Stimulated activated naive CD4-positive, alpha-beta T cell (primary cell): ENCODE measurements at regions not wholly inside any gene's neighbourhood (a gene's known extent, or its start where the extent isn't known, plus 50 kb on each side); places are given as distances from the start of the nearest gene placed in this dataset.

ENCODE experiments used
- DNase-seq, 6 experiments: peaks; one replicate each; lab custom pipeline; 2025; lab: John Stamatoyannopoulos, UW

GRCh38 chr22:48785792-48786678, 1041.6 kb downstream of the BRD1 start:
- DNase-seq, result no peak

DNA sequence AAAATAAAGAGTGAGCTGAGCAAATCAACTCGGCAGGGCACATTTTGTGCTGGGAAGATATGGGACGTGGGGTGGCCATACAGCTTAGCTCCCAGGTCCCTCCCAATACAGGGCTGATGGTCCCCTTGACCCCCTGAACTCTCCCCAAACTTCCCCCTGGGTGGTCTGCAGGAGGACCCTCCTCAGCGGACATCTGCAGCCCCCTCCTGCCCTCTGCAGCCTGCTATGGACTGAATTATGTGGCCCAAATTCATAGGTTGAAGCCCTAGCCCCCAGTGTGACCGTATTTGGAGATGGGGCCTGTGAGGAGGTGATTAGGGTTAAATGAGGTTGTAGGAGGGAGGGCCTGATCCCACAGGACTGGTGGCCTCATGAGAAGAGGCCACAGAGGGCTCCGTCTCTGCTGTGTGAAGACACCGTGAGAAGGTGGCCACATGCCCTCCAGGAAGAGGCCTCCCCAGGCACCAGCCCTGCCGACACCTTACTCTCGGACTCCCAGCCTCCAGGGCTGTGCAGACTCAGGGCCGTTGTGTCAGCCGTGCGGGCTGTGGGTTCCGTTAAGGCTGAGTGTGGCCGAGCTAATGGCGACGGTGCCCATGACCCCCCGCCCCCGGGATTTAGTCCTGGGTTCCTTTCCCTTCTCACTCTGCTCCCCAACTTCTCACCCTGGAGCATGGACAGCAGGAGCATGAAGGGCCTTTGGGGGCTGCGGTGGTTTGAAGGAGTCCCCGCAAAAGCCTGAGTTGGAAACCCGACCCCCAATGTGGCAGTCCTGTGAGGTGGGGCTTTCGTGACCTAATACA, 1042.8 kb downstream of the BRD1 start:
- no peak for DNase-seq

- no peak for DNase-seq
Observed at GRCh38 chr22:48783821-48784266, 1043.8 kb downstream of the BRD1 start.

DNA sequence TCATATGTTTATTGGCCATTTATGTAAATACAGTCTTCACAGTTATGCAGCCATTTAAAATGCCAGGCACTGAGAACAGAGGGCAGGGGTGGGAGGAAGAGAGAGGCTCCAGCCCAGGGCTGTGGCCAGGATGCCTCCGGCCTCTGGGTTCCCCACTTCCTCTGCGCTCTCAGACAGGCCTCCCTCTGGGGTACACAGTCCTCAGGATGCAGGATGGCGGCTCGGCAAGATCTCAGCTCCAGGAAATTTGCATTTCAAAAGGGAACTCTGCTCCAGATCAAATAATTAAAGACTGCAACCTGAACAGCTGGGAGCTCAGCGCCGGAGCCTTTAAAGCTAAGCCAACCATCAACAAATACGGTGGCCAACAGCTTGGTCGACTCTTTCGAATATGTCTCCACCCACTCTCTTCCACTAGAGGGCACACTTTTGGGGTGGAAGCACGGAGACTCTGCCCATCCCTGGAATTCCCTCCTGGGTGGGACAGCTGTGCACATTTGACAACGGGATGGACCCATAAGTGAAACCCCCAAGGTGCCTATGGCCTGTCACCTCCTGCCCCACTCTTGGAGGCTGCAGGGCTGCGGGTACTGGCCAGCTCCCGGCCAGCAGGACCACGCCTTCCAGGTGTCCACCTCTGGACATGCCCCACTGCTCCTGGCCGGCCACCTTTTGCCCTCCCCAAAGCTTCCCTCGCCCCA, 1044.7 kb downstream of the BRD1 start:
- no peak for DNase-seq

DNA sequence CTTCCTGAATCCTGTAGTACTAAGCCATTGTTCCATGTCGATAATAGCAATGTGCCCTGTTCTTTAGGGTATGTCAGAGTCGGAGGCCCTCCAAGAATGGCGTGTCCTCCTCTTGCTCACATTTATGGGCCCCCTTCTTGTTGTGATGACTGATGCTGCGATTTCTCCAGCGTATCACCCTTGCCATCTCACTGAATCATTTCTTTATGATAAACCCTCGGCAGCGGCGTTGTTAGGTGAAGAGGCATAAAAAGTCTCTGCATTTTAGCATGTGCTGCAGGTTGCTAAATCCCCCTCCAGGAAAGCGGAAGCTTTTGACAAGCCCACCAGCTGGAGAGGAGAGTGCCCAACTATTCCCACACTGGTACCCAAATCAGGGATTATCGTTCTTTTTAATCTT, 1045.3 kb downstream of the BRD1 start:
- DNase-seq, result no peak

- DNase-seq, result no peak
Observed at GRCh38 chr22:48781868-48782267, 1045.8 kb downstream of the BRD1 start.

DNA sequence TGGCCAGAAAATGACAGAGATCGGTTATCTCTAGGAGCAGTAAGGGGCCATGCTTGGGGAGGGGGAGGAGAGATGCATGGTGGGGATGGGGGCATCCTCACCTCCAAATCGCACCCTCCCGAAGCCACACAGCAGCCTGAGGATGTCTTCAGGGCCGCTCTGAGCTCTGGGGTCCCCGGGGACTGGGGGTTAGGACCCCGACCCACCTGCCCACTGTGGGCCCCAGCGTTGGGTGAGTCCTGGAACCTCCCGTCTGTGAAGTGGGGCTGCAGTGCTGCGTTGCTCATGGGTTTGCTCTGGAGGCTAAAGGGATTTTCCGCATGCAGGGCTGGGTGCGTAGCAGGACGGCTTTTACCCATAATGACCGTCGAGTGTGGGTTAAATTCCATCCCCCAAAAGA, 1046.3 kb downstream of the BRD1 start:
- DNase-seq, result no peak

GRCh38 chr22:48780597-48781277, 1046.9 kb downstream of the BRD1 start:
- no peak for DNase-seq

DNA sequence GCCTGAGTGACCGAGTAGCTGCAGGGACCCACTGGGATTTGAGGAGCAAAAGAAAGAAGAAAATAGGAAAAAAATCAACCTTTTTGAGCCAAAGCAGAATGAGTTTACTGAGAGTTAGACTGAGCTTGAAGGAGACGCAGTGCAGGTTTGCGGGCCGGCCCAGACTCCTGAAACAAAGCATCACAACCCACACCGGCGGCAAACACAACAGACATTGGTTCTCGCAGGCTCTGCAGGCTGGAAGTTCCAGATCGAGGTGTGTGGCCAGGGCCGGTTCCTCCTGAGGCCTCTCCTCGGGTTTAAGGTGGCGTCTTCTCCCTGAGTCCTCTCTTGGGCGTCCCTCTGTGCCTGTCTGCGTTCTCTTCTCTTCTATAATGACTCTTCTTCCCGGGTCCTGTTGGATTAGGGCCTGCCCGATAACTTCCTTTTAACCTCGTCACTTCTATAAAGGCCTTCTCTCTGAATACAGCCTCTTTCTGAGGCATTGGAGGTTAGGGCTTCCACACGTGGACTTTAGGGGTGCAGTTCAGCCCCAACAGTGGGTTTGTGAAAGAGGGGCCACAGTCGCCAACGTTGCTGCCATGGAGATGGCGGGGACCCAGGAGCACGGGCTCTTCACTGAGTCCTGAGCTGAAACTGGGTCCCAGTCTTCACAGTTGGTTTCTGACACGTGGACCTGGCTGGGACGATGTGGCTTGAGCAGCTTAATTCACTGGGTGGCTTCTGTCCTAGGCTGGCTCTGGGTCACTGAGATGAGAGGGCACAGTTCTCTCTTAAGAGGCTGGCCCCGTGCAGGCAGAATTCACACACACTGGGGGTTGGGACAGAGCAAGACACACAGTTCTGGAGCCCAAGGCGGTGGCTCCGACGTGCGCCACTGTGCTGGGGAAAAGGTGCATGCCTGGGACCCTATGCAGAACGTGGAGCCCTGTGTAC, 1047.7 kb downstream of the BRD1 start:
- DNase-seq, result no peak

GRCh38 chr22:48779211-48779643, 1048.4 kb downstream of the BRD1 start:
- DNase-seq, result no peak

- DNase-seq, result no peak
Observed at GRCh38 chr22:48778308-48779195, 1049.1 kb downstream of the BRD1 start.

GRCh38 chr22:48772286-48772907, 1055.3 kb downstream of the BRD1 start:
- no peak for DNase-seq

DNA sequence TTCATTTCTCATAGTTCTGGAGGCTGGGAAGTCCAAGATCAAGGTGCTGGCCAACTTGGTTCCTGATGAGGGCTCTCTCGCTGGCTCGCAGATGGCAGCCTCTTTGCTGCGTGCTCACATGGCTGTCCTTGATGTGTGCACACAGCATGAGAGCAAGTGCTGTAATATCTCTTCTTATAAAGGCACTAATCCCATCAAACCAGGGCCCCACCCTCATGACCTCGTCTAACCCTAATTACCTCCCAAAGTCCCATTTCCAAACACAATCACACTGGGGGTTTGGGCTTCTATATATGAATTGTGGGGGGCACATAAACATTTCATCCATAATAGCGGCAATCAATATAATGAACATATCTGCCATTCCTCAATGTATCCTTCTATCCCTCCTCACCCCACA, 1062.1 kb downstream of the BRD1 start:
- no peak for DNase-seq

DNA sequence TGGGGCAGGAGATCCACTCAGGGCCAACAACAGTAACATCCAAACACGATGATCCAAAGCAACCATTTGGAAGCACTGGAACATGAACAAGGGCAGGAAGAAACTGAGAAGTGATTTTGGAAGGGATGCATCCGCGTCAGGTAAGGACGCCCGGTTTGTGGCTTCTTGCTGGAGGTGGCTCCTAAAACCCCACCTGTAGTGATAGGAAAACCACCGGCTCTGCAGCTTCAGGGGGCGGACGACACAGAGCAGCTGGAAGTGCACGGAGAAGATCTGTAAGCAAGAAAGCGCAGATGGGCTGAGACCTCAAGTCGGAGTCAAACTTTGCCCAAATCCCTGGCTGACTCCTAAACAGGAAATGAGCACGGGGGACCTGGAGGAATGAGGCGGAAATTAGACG, 1066.1 kb downstream of the BRD1 start:
- no peak for DNase-seq

- DNase-seq, result no peak
Observed at GRCh38 chr22:48760481-48761390, 1066.9 kb downstream of the BRD1 start.

GRCh38 chr22:48758881-48759875, 1068.5 kb downstream of the BRD1 start:
- no peak for DNase-seq
